ENCODE measurements at regions not wholly inside any gene's neighbourhood (a gene's known extent, or its start where the extent isn't known, plus 50 kb on each side); places are given as distances from the start of the nearest gene placed in this dataset.

- Histone ChIP-seq H3K9me3 (ENCODE audit: control insufficient read depth in 4 of 4, low read length in 3 of 4) (no peaks in the 10 kb centered on the region), H3K27me3 (ENCODE audit: control insufficient read depth in 4 of 4, insufficient read depth in 4 of 4, low read length in 3 of 4) (no peaks in the 10 kb centered on the region), H3K4me3 (ENCODE audit: low read depth in 1 of 3, low read length in 3 of 3) (no peak overlapping the region), H3K36me3 (ENCODE audit: control insufficient read depth in 4 of 4, insufficient read depth in 3 of 4, low read depth in 1 of 4, low read length in 3 of 4) (no peaks in the 10 kb centered on the region), H3K27ac (ENCODE audit: low read depth in 1 of 2, low read length in 2 of 2) (no peak overlapping the region), H3K4me1 (ENCODE audit: control insufficient read depth in 4 of 4, insufficient read depth in 4 of 4, low read length in 3 of 4) (no peaks in the 10 kb centered on the region), H3K9ac (ENCODE audit: low read depth in 1 of 2, low read length in 2 of 2) (no peak overlapping the region)
- no peak for DNase-seq (ENCODE audit: low spot score)
- WGBS = 83% methylated on average over 4 of the region's 4 CpGs
- no peak for TF ChIP-seq RAD21 (IDR thresholded peaks at IDR 0.05)
- TF ChIP-seq HNF4G (IDR thresholded peaks at IDR 0.05) = no peak
- TF ChIP-seq FOXA2 (IDR thresholded peaks at IDR 0.05) = no peak
- no peak for TF ChIP-seq HNF4A (conservative IDR thresholded peaks at IDR 0.05)
- TF ChIP-seq NR2F2 (IDR thresholded peaks at IDR 0.05) = no peak
- no peak for TF ChIP-seq REST (IDR thresholded peaks at IDR 0.05)
- TF ChIP-seq YY1 (IDR thresholded peaks at IDR 0.05) = no peak
- no peak for TF ChIP-seq FOXA1 (IDR thresholded peaks at IDR 0.05)
- TF ChIP-seq TAF1 (conservative IDR thresholded peaks at IDR 0.05) = no peak
- no peak for TF ChIP-seq ATF3 (IDR thresholded peaks at IDR 0.05)
- no peak for TF ChIP-seq JUND (IDR thresholded peaks at IDR 0.05)
- no peak for TF ChIP-seq MAX (IDR thresholded peaks at IDR 0.05)
Measured at GRCh38 chr18:57954935-57955334, 89.1 kb upstream of the NEDD4L start.

- no peak for DNase-seq (ENCODE audit: low spot score)
- 56% methylated on average over 5 of the region's 5 CpGs for WGBS
- H3K4me1 ChIP-seq (ENCODE audit: control insufficient read depth in 4 of 4, insufficient read depth in 4 of 4, low read length in 3 of 4) = no peaks in the 10 kb centered on the region
Measured at GRCh38 chr18:57953883-57954282, 90.1 kb upstream of the NEDD4L start.

More at GRCh38 chr18:57953883-57954282, 90.1 kb upstream of the NEDD4L start:
- H3K9ac ChIP-seq (ENCODE audit: low read depth in 1 of 2, low read length in 2 of 2) = no peak overlapping the region
- H3K4me3 ChIP-seq (ENCODE audit: low read depth in 1 of 3, low read length in 3 of 3) = no peak overlapping the region
- no peaks in the 10 kb centered on the region for H3K27me3 ChIP-seq (ENCODE audit: control insufficient read depth in 4 of 4, insufficient read depth in 4 of 4, low read length in 3 of 4)
- no peak overlapping the region for H3K27ac ChIP-seq (ENCODE audit: low read depth in 1 of 2, low read length in 2 of 2)
- TF ChIP-seq HNF4G (IDR thresholded peaks at IDR 0.05) (no peak), NR2F2 (IDR thresholded peaks at IDR 0.05) (no peak), FOXA1 (IDR thresholded peaks at IDR 0.05) (no peak), ATF3 (IDR thresholded peaks at IDR 0.05) (no peak), TAF1 (conservative IDR thresholded peaks at IDR 0.05) (no peak), RXRA (IDR thresholded peaks at IDR 0.05) (no peak), REST (IDR thresholded peaks at IDR 0.05) (no peak), ZBTB33 (IDR thresholded peaks at IDR 0.05) (no peak), FOXA2 (IDR thresholded peaks at IDR 0.05) (no peak), CTCF (IDR thresholded peaks at IDR 0.05; ENCODE audit: low read depth, low read length, missing input control) (no peak), HNF4A (conservative IDR thresholded peaks at IDR 0.05) (no peak), MAX (IDR thresholded peaks at IDR 0.05) (no peak), GABPA (IDR thresholded peaks at IDR 0.05 in 1 of 2, conservative IDR thresholded peaks at IDR 0.05 in 1 of 2) (no peak), RAD21 (IDR thresholded peaks at IDR 0.05) (no peak), EGR1 (IDR thresholded peaks at IDR 0.05; ENCODE audit: low read depth in 2 of 2) (no peak), JUND (IDR thresholded peaks at IDR 0.05) (no peak), YY1 (IDR thresholded peaks at IDR 0.05) (no peak), SP1 (IDR thresholded peaks at IDR 0.05) (no peak)
- H3K9me3 ChIP-seq (ENCODE audit: control insufficient read depth in 4 of 4, low read length in 3 of 4) = no peaks in the 10 kb centered on the region
- no peaks in the 10 kb centered on the region for H3K36me3 ChIP-seq (ENCODE audit: control insufficient read depth in 4 of 4, insufficient read depth in 3 of 4, low read depth in 1 of 4, low read length in 3 of 4)

Measured in liver (tissue), 8 donors.